Activated naive CD8-positive, alpha-beta T cell treated with anti-CD3 and anti-CD28 coated beads, Interleukin-2, amount 50 U/mL, for 16 hours (primary cell): ENCODE measurements at regions not wholly inside any gene's neighbourhood (a gene's known extent, or its start where the extent isn't known, plus 50 kb on each side); places are given as distances from the start of the nearest gene placed in this dataset.

Experiments used
- DNase-seq: peaks from one replicate; pipeline ENCODE4 v3.0.0-alpha.2; 2020; ENCODE audit warnings: low read depth, low spot score

GRCh38 chr10:31709476-31709875, 219.2 kb downstream of the ARHGAP12 start:
- DNase-seq: no peak

- no peak for DNase-seq
Measured at GRCh38 chr10:31709028-31709427, 219.6 kb downstream of the ARHGAP12 start.

- no peak for DNase-seq
Measured at GRCh38 chr10:31708474-31708873, 220.2 kb downstream of the ARHGAP12 start.

- no peak for DNase-seq
Measured at GRCh38 chr10:31708046-31708445, 220.6 kb downstream of the ARHGAP12 start.

- peak; percentile 3 for DNase-seq
Measured at GRCh38 chr10:31707093-31708039, 221.3 kb downstream of the ARHGAP12 start.

- no peak for DNase-seq
Measured at GRCh38 chr10:31706464-31707092, 222.1 kb downstream of the ARHGAP12 start.

GRCh38 chr10:31705136-31705535, 223.5 kb downstream of the ARHGAP12 start:
- no peak for DNase-seq

- no peak for DNase-seq
Measured at GRCh38 chr10:31704195-31704594, 224.4 kb downstream of the ARHGAP12 start.

- DNase-seq: no peak
Measured at GRCh38 chr10:31702954-31703353, 225.7 kb downstream of the ARHGAP12 start.

- DNase-seq: no peak
Measured at GRCh38 chr10:31702005-31702404, 226.6 kb downstream of the ARHGAP12 start.

GRCh38 chr10:31701546-31701945, 227.1 kb downstream of the ARHGAP12 start:
- DNase-seq: no peak

- DNase-seq: no peak
Measured at GRCh38 chr10:31700181-31700611, 228.4 kb downstream of the ARHGAP12 start.

- no peak for DNase-seq
Measured at GRCh38 chr10:31698181-31698830, 230.3 kb downstream of the ARHGAP12 start.

GRCh38 chr10:31697271-31698180, 231.1 kb downstream of the ARHGAP12 start:
- no peak for DNase-seq

- DNase-seq: no peak
Measured at GRCh38 chr10:31694929-31695837, 233.4 kb downstream of the ARHGAP12 start.

- no peak for DNase-seq
Measured at GRCh38 chr10:31694126-31694685, 234.4 kb downstream of the ARHGAP12 start.

- DNase-seq: no peak
Measured at GRCh38 chr10:31693491-31693890, 235.1 kb downstream of the ARHGAP12 start.

- DNase-seq: no peak
Measured at GRCh38 chr10:31689233-31689632, 239.4 kb downstream of the ARHGAP12 start.

GRCh38 chr10:31687663-31688482, 240.8 kb downstream of the ARHGAP12 start:
- no peak for DNase-seq
